ENCODE measurements at regions not wholly inside any gene's neighbourhood (a gene's known extent, or its start where the extent isn't known, plus 50 kb on each side); places are given as distances from the start of the nearest gene placed in this dataset.

GRCh38 chr11:116452461-116452860 lies 320.3 kb downstream of the BUD13 start:
- no peak overlapping the region for H3K4me3 ChIP-seq (ENCODE audit: low read depth, low read length)
- no peak for DNase-seq (ENCODE audit: low read depth)
- TF ChIP-seq CTCF (IDR thresholded peaks at IDR 0.05; ENCODE audit: insufficient read depth, low read depth, low read length) = no peak

GRCh38 chr11:116449522-116449921 lies 323.3 kb downstream of the BUD13 start:
- DNase-seq (ENCODE audit: low read depth) = no peak
- H3K4me3 ChIP-seq (ENCODE audit: low read depth, low read length) = no peak overlapping the region
- no peak for TF ChIP-seq CTCF (IDR thresholded peaks at IDR 0.05; ENCODE audit: insufficient read depth, low read depth, low read length)

- TF ChIP-seq CTCF (IDR thresholded peaks at IDR 0.05; ENCODE audit: insufficient read depth, low read depth, low read length) = no peak
- no peak overlapping the region for H3K4me3 ChIP-seq (ENCODE audit: low read depth, low read length)
- DNase-seq (ENCODE audit: low read depth) = no peak
Observed at GRCh38 chr11:116446048-116446941, 326.5 kb downstream of the BUD13 start.

- no peak for TF ChIP-seq CTCF (IDR thresholded peaks at IDR 0.05; ENCODE audit: insufficient read depth, low read depth, low read length)
- H3K4me3 ChIP-seq (ENCODE audit: low read depth, low read length) = no peak overlapping the region
- no peak for DNase-seq (ENCODE audit: low read depth)
Observed at GRCh38 chr11:116445108-116446047, 327.4 kb downstream of the BUD13 start.

GRCh38 chr11:116442238-116442752 lies 330.5 kb downstream of the BUD13 start:
- no peak for DNase-seq (ENCODE audit: low read depth)
- no peak for TF ChIP-seq CTCF (IDR thresholded peaks at IDR 0.05; ENCODE audit: insufficient read depth, low read depth, low read length)
- H3K4me3 ChIP-seq (ENCODE audit: low read depth, low read length) = no peak overlapping the region

GRCh38 chr11:116439361-116439677 lies 333.5 kb downstream of the BUD13 start:
- H3K4me3 ChIP-seq (ENCODE audit: low read depth, low read length) = no peak overlapping the region
- no peak for DNase-seq (ENCODE audit: low read depth)
- TF ChIP-seq CTCF (IDR thresholded peaks at IDR 0.05; ENCODE audit: insufficient read depth, low read depth, low read length) = no peak
